ENCODE measurements at regions not wholly inside any gene's neighbourhood (a gene's known extent, or its start where the extent isn't known, plus 50 kb on each side); places are given as distances from the start of the nearest gene placed in this dataset.

DNA sequence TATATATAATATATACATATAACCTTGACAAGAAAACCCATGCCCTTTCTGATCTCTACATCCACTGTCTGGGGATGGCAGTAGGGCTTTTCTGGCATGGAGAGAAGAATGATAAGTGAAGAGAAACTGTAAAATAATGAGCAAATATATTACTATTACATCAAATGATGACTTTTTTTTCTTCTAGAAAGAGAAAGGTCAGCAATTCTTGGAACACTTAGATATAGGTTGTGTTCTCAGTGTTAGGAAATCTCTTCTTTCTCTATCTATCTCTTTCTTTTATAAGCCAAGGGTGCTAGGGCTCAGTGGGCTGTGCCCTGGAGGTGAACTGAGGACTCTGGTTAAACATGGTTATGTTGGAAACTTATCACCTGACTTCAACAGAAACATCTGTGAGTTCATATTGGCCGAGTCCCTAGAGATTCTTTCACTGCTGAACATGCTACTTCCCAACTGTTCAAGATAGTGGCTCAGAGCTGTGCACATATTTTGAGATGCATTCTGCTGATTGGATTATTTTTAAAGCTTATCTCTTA is 265.1 kb downstream of the GBA3 start:
- TF ChIP-seq, protein P1, sequence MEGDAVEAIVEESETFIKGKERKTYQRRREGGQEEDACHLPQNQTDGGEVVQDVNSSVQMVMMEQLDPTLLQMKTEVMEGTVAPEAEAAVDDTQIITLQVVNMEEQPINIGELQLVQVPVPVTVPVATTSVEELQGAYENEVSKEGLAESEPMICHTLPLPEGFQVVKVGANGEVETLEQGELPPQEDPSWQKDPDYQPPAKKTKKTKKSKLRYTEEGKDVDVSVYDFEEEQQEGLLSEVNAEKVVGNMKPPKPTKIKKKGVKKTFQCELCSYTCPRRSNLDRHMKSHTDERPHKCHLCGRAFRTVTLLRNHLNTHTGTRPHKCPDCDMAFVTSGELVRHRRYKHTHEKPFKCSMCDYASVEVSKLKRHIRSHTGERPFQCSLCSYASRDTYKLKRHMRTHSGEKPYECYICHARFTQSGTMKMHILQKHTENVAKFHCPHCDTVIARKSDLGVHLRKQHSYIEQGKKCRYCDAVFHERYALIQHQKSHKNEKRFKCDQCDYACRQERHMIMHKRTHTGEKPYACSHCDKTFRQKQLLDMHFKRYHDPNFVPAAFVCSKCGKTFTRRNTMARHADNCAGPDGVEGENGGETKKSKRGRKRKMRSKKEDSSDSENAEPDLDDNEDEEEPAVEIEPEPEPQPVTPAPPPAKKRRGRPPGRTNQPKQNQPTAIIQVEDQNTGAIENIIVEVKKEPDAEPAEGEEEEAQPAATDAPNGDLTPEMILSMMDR (IDR thresholded peaks at IDR 0.05): no peak
- TF ChIP-seq POLR2AphosphoS5 (IDR thresholded peaks at IDR 0.05): no peak
- no peak for TF ChIP-seq POLR2A (IDR thresholded peaks at IDR 0.05)

Measured in prostate gland (tissue), 2 donors.